SK-N-SH treated with all-trans-retinoic acid at 6 μM for 48 hours (cell line): ENCODE measurements at regions not wholly inside any gene's neighbourhood (a gene's known extent, or its start where the extent isn't known, plus 50 kb on each side); places are given as distances from the start of the nearest gene placed in this dataset.

Experiments used
- ATAC-seq: fragments of 200-7000 bp; cut with Tn5 transposase; 3 replicates; pipeline ENCODE4 v1.9.1; 2020; ENCODE audit warnings: mild to moderate bottlenecking, moderate library complexity
- BACH2 ChIP-seq: fragments of 250-450 bp; sonication (Bioruptor Pico); IDR thresholded peaks from 2 replicates; pipeline ENCODE4 v1.9.0; 2021; ENCODE audit warnings: mild to moderate bottlenecking, borderline replicate concordance
- CREB5 ChIP-seq: fragments of 250-450 bp; sonication (Bioruptor Pico); IDR thresholded peaks from 2 replicates; pipeline ENCODE4 v1.5.1; 2020; ENCODE audit warnings: low read depth, mild to moderate bottlenecking, moderate library complexity
- CSDC2 ChIP-seq: fragments of 250-450 bp; sonication (Bioruptor Pico); IDR thresholded peaks from 2 replicates; pipeline ENCODE4 v1.5.0; 2020; ENCODE audit warnings: mild to moderate bottlenecking, moderate library complexity
- CSRNP3 ChIP-seq: fragments of 250-450 bp; sonication (Bioruptor Pico); IDR thresholded peaks from 2 replicates; pipeline ENCODE4 v1.5.1; 2021; ENCODE audit warnings: mild to moderate bottlenecking, moderate library complexity
- ESRRG ChIP-seq: fragments of 250-450 bp; sonication (Bioruptor Pico); IDR thresholded peaks from 2 replicates; pipeline ENCODE4 v1.6.1; 2021; ENCODE audit warnings: mild to moderate bottlenecking
- GLIS3 ChIP-seq: fragments of 250-450 bp; sonication (Bioruptor Pico); IDR thresholded peaks from 2 replicates; pipeline ENCODE4 v1.5.0; 2020; ENCODE audit warnings: mild to moderate bottlenecking, moderate library complexity
- ISL1 ChIP-seq: fragments of 250-450 bp; sonication (Bioruptor Pico); IDR thresholded peaks from 2 replicates; pipeline ENCODE4 v2.1.2; 2022; ENCODE audit warnings: mild to moderate bottlenecking, moderate library complexity
- OSR1 ChIP-seq: fragments of 250-450 bp; sonication (Bioruptor Pico); IDR thresholded peaks from 2 replicates; pipeline ENCODE4 v1.8.0; 2022; ENCODE audit warnings: moderate library complexity, mild to moderate bottlenecking, inconsistent platforms
- PATZ1 ChIP-seq: fragments of 250-450 bp; sonication (Bioruptor Pico); IDR thresholded peaks from 2 replicates; pipeline ENCODE4 v1.8.0; 2020; ENCODE audit warnings: mild to moderate bottlenecking, moderate library complexity, borderline replicate concordance
- POU6F1 ChIP-seq: fragments of 250-450 bp; sonication (Bioruptor Pico); IDR thresholded peaks from 2 replicates; pipeline ENCODE4 v1.8.0; 2021; ENCODE audit warnings: low read depth, mild to moderate bottlenecking, moderate library complexity, borderline replicate concordance
- PPARA ChIP-seq: fragments of 250-450 bp; sonication (Bioruptor Pico); IDR thresholded peaks from 2 replicates; pipeline ENCODE4 v1.5.0; 2020; ENCODE audit warnings: mild to moderate bottlenecking, borderline replicate concordance
- RARB ChIP-seq: fragments of 250-450 bp; sonication (Bioruptor Pico); IDR thresholded peaks from 2 replicates; pipeline ENCODE4 v1.8.0; 2021; ENCODE audit warnings: mild to moderate bottlenecking, moderate library complexity
- SNAI2 ChIP-seq: fragments of 250-450 bp; sonication (Bioruptor Pico); IDR thresholded peaks from 2 replicates; pipeline ENCODE4 v1.5.0; 2020; ENCODE audit warnings: mild to moderate bottlenecking, moderate library complexity
- TCF4 ChIP-seq: fragments of 250-450 bp; sonication (Bioruptor Pico); IDR thresholded peaks from 2 replicates; pipeline ENCODE4 v1.8.0; 2021; ENCODE audit warnings: mild to moderate bottlenecking, moderate library complexity, borderline replicate concordance
- TOX ChIP-seq: fragments of 250-450 bp; sonication (Bioruptor Pico); IDR thresholded peaks from 2 replicates; pipeline ENCODE4 v1.8.0; 2021; ENCODE audit warnings: mild to moderate bottlenecking, moderate library complexity, borderline replicate concordance
- TSHZ2 ChIP-seq: fragments of 250-450 bp; sonication (Bioruptor Pico); IDR thresholded peaks from 2 replicates; pipeline ENCODE4 v1.5.0; 2020; ENCODE audit warnings: mild to moderate bottlenecking, moderate library complexity
- ZC3H10 ChIP-seq: fragments of 250-450 bp; sonication (Bioruptor Pico); IDR thresholded peaks from 2 replicates; pipeline ENCODE4 v1.5.1; 2021; ENCODE audit warnings: mild to moderate bottlenecking, moderate library complexity
- ZFP3 ChIP-seq: fragments of 250-450 bp; sonication (Bioruptor Pico); IDR thresholded peaks from 2 replicates; pipeline ENCODE4 v1.5.0; 2020; ENCODE audit warnings: mild to moderate bottlenecking, moderate library complexity
- ZFP30 ChIP-seq: fragments of 450-650 bp; formaldehyde crosslinking; IDR thresholded peaks from 2 replicates; pipeline ENCODE4 v1.5.0; 2022; ENCODE audit warnings: mild to moderate bottlenecking, moderate library complexity
- ZNF70 ChIP-seq: fragments of 450-650 bp; formaldehyde crosslinking; IDR thresholded peaks from 2 replicates; pipeline ENCODE4 v1.5.0; 2020; ENCODE audit warnings: mild to moderate bottlenecking, moderate library complexity
- ZNF8 ChIP-seq: fragments of 450-650 bp; formaldehyde crosslinking; IDR thresholded peaks from 2 replicates; pipeline ENCODE4 v1.5.0; 2020; ENCODE audit warnings: mild to moderate bottlenecking, moderate library complexity

- no peak for ATAC-seq
Measured at GRCh38 chr12:89154743-89155499, 197.4 kb downstream of the DUSP6 start.

GRCh38 chr12:89153341-89153740, 199.0 kb downstream of the DUSP6 start:
- TF ChIP-seq GLIS3 (CRISPR knock-in tag) (no peak), SNAI2 (CRISPR knock-in tag) (no peak), ZNF8 (CRISPR knock-in tag) (no peak), ZFP30 (CRISPR knock-in tag) (no peak), CSDC2 (CRISPR knock-in tag) (no peak), ZC3H10 (no peak), ZNF70 (CRISPR knock-in tag) (no peak), OSR1 (no peak), ISL1 (CRISPR knock-in tag) (no peak), CSRNP3 (CRISPR knock-in tag) (no peak), BACH2 (CRISPR knock-in tag) (no peak), PPARA (no peak), RARB (no peak), TSHZ2 (CRISPR knock-in tag) (no peak), POU6F1 (no peak), ZFP3 (no peak), PATZ1 (no peak), TCF4 (CRISPR knock-in tag) (no peak), CREB5 (no peak), TOX (CRISPR knock-in tag) (no peak)
- TF ChIP-seq, all 23 proteins: peak for 0
- no peak for ATAC-seq

More at GRCh38 chr12:89154743-89155499, 197.4 kb downstream of the DUSP6 start:
- TF ChIP-seq PATZ1 = no peak
- no peak for TF ChIP-seq ISL1 (CRISPR knock-in tag)

- no peak for ATAC-seq
- no peak for TF ChIP-seq CREB5
- no peak for TF ChIP-seq GLIS3 (CRISPR knock-in tag)
- TF ChIP-seq TSHZ2 (CRISPR knock-in tag) = no peak
- no peak for TF ChIP-seq CSRNP3 (CRISPR knock-in tag)
- no peak for TF ChIP-seq OSR1
- no peak for TF ChIP-seq ESRRG (CRISPR knock-in tag)
- TF ChIP-seq ZFP3 = no peak
- TF ChIP-seq ISL1 (CRISPR knock-in tag) = no peak
- no peak for TF ChIP-seq TCF4 (CRISPR knock-in tag)
Measured at GRCh38 chr12:89151536-89151935, 200.8 kb downstream of the DUSP6 start.
